Stimulated activated naive B cell treated with anti-CD40 and anti-IgM and Interleukin-4, amounts not matched to agents 10 μg/mL and 1 μg/mL and 100 μg/mL, for 72 hours (primary cell): ENCODE measurements at regions not wholly inside any gene's neighbourhood (a gene's known extent, or its start where the extent isn't known, plus 50 kb on each side); places are given as distances from the start of the nearest gene placed in this dataset.

Source experiments
- ATAC-seq, 2 donors: fragments of 150-1000 bp; cut with Tn5 transposase; replicated peaks; 2 replicates each; pipeline ENCODE4 v1.10.0; 2021; ENCODE audit warnings: moderate library complexity in 1 of 2
- DNase-seq: peaks from one replicate; pipeline ENCODE4 v3.0.0; 2021
- H3K27ac Mint-ChIP-seq: one replicate; pipeline ENCODE4 v1.8.0; 2022; ENCODE audit warnings: mild to moderate bottlenecking, mixed read lengths
- H3K27me3 Mint-ChIP-seq, 2 donors: one replicate each; pipeline ENCODE4 v1.8.0; 2022; ENCODE audit warnings: mixed read lengths in 2 of 2
- H3K36me3 Mint-ChIP-seq, 2 donors: one replicate each; pipeline ENCODE4 v1.8.0; 2022; ENCODE audit warnings: mixed read lengths in 2 of 2, mild to moderate bottlenecking in 1 of 2
- H3K4me1 Mint-ChIP-seq, 2 donors: one replicate each; pipeline ENCODE4 v1.8.0; 2022; ENCODE audit warnings: mixed read lengths in 2 of 2, mild to moderate bottlenecking in 1 of 2
- H3K4me3 Mint-ChIP-seq, 2 donors: one replicate each; pipeline ENCODE4 v1.8.0; 2022; ENCODE audit warnings: mild to moderate bottlenecking in 2 of 2, mixed read lengths in 2 of 2, moderate library complexity in 1 of 2
- H3K9me3 Mint-ChIP-seq, 2 donors: one replicate each; pipeline ENCODE4 v1.8.0; 2022; ENCODE audit warnings: mixed read lengths in 2 of 2, mild to moderate bottlenecking in 1 of 2

GRCh38 chr6:168834042-168834587 lies 393.1 kb downstream of the SMOC2 start:
- H3K9me3 Mint-ChIP-seq, result peaks cover under 1 to 2% of the 10 kb centered on the region in 2 donors
- peaks cover 1 to 4% of the 10 kb centered on the region in 2 donors for H3K36me3 Mint-ChIP-seq
- no peak overlapping the region for H3K27ac Mint-ChIP-seq
- peaks cover 0 to 5% of the 10 kb centered on the region in 2 donors for H3K27me3 Mint-ChIP-seq
- no peak overlapping the region for H3K4me3 Mint-ChIP-seq
- H3K4me1 Mint-ChIP-seq, result no peaks in the 10 kb centered on the region
- ATAC-seq (no peak), DNase-seq (no peak)

DNA sequence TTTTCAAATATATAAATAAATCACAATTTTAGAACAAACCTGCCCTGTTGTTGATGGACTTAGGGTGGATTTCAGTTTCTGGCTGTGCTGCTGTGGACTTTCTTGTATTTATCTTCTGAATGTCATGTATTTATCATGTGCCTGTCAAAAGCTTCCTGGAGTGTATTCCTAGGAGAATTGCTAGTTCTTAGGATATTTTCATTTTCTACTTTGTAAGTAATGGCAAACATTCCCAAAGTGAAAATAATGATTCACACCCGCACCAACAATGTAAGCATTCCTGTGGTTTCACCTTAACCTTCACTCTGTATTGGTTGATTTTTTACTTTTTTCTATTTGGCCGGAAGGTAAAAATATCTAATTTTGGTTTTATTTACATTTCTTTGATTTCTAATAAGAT lies 387.8 kb downstream of the SMOC2 start:
- Mint-ChIP-seq H3K4me3 (no peak overlapping the region), H3K27me3 (no peaks in the 10 kb centered on the region), H3K27ac (no peak overlapping the region), H3K9me3 (no peaks in the 10 kb centered on the region), H3K36me3 (no peaks in the 10 kb centered on the region), H3K4me1 (no peaks in the 10 kb centered on the region)
- ATAC-seq (no peak), DNase-seq (no peak)

GRCh38 chr6:168828035-168828434 lies 387.1 kb downstream of the SMOC2 start:
- H3K27ac Mint-ChIP-seq, result no peak overlapping the region
- H3K4me3 Mint-ChIP-seq, result no peak overlapping the region
- ATAC-seq (no peak), DNase-seq (no peak)
- H3K4me1 Mint-ChIP-seq, result no peaks in the 10 kb centered on the region
- no peaks in the 10 kb centered on the region for H3K27me3 Mint-ChIP-seq
- H3K9me3 Mint-ChIP-seq, result no peaks in the 10 kb centered on the region
- H3K36me3 Mint-ChIP-seq, result no peaks in the 10 kb centered on the region

DNA sequence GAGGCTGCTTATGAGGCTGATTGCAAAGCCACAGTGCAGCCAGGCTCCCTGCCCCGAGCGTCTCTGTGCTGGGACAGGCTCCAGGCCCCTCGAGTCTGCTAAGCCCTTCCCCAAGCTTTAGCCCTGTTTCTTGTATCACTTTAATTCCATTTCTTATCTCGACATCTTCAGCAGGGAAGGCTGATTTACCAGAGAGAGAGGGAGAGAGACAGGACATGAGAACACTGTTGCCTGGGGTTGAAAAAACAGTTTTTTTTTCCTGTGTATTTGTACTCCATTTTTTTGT lies 386.5 kb downstream of the SMOC2 start:
- no peaks in the 10 kb centered on the region for H3K4me1 Mint-ChIP-seq
- H3K36me3 Mint-ChIP-seq, result no peaks in the 10 kb centered on the region
- H3K4me3 Mint-ChIP-seq, result no peak overlapping the region
- no peaks in the 10 kb centered on the region for H3K9me3 Mint-ChIP-seq
- H3K27ac Mint-ChIP-seq, result no peak overlapping the region
- H3K27me3 Mint-ChIP-seq, result no peaks in the 10 kb centered on the region
- no peak for ATAC-seq
- DNase-seq, result no peak

DNA sequence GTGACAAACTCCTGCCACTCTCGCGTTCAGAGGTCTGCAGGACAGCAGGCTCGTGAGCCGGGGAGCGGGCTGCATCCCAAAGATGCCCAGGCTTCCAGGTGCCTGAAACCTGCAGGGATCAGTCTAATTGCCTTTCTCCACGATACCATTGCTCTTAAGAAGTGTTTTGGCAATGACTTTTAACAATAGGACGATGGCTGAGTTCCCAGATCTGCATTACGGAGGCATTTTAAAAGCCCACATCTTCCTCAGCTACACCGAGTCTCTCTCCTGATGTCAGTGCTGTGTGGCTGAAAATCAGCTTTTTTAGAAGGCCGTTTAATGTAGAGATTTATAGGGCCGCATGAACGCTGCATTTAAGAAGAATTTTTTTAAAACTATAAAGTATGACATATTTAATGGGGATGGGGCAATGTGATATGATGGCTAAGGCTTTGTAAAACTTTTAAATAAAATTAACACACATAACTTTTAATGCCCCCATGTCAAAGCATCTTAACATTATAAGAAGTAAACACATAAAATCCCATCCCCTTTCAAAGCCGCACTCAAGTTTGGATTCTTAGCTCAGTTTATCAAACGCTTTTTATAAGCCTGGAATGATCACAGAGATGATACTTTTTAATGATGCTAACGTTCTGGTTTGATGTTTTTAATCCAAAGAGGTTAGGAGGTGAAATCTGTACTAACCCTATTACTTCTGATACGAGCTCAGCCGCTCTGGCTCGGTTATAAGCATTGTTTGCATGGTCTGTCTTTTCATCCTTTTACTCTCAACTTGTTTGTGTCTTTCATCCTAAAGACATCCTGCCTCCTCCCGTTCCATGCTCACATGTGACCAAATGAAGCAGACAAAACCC lies 386.0 kb downstream of the SMOC2 start:
- H3K27ac Mint-ChIP-seq, result no peak overlapping the region
- H3K4me3 Mint-ChIP-seq, result no peak overlapping the region
- no peak for DNase-seq
- no peaks in the 10 kb centered on the region for H3K27me3 Mint-ChIP-seq
- no peaks in the 10 kb centered on the region for H3K9me3 Mint-ChIP-seq
- no peaks in the 10 kb centered on the region for H3K4me1 Mint-ChIP-seq
- no peak for ATAC-seq
- no peaks in the 10 kb centered on the region for H3K36me3 Mint-ChIP-seq

DNA sequence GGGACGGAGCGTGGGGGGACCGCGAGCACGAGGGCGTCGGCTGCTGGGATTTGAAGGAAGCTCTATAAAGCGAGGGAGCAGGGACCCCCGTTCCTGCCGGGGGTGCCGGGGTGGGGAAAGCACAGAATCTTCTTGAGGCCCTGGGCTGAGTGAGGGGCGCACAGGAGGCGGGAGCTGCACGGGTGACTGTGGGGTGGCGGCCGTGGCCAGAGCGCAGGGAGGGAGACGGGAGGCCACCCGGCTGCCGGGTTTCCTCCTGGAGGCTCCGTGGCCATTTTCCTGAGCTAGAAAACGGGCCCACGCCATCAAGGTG lies 385.1 kb downstream of the SMOC2 start:
- Mint-ChIP-seq H3K9me3 (no peaks in the 10 kb centered on the region), H3K27me3 (no peaks in the 10 kb centered on the region), H3K27ac (no peak overlapping the region), H3K4me1 (no peaks in the 10 kb centered on the region), H3K4me3 (no peak overlapping the region), H3K36me3 (no peaks in the 10 kb centered on the region)
- ATAC-seq (no peak), DNase-seq (no peak)

GRCh38 chr6:168825226-168826077 lies 384.5 kb downstream of the SMOC2 start:
- ATAC-seq (no peak), DNase-seq (no peak)
- Mint-ChIP-seq H3K9me3 (no peaks in the 10 kb centered on the region), H3K27ac (no peak overlapping the region), H3K4me3 (no peak overlapping the region), H3K36me3 (no peaks in the 10 kb centered on the region), H3K4me1 (no peaks in the 10 kb centered on the region), H3K27me3 (no peaks in the 10 kb centered on the region)

GRCh38 chr6:168823397-168824212 lies 382.6 kb downstream of the SMOC2 start:
- H3K27me3 Mint-ChIP-seq, result no peaks in the 10 kb centered on the region
- H3K36me3 Mint-ChIP-seq, result no peaks in the 10 kb centered on the region
- no peaks in the 10 kb centered on the region for H3K4me1 Mint-ChIP-seq
- H3K9me3 Mint-ChIP-seq, result peaks cover 0 to 2% of the 10 kb centered on the region in 2 donors
- no peak for DNase-seq
- no peak overlapping the region for H3K4me3 Mint-ChIP-seq
- H3K27ac Mint-ChIP-seq, result no peak overlapping the region
- ATAC-seq, result no peak

GRCh38 chr6:168822376-168822775 lies 381.4 kb downstream of the SMOC2 start:
- Mint-ChIP-seq H3K9me3 (peaks cover 0 to 4% of the 10 kb centered on the region in 2 donors), H3K4me3 (no peak overlapping the region), H3K4me1 (no peaks in the 10 kb centered on the region), H3K36me3 (no peaks in the 10 kb centered on the region), H3K27ac (no peak overlapping the region), H3K27me3 (no peaks in the 10 kb centered on the region)
- ATAC-seq, result no peak
- no peak for DNase-seq

DNA sequence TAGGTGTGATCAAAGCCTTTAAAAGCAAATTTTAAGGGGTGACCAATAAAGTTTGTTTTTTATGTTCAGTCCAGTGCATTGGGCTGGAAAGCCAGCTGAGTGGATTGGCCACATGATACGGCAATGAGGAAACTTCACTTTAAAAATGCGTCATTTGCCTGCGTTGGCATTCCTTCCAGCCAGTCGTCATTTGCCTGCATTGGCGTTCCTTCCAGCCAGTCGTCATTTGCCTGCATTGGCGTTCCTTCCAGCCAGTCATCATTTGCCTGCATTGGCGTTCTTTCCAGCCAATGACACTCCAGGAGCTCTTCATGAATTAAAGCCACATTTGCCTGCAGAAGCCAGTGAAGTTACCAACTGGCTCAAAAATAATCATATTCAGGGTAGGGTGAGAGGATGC lies 378.6 kb downstream of the SMOC2 start:
- Mint-ChIP-seq H3K9me3 (peaks cover 8% of the 10 kb centered on the region in 2 donors), H3K4me3 (no peak overlapping the region), H3K27me3 (peaks cover 0 to 5% of the 10 kb centered on the region in 2 donors), H3K4me1 (no peaks in the 10 kb centered on the region), H3K36me3 (no peaks in the 10 kb centered on the region), H3K27ac (no peak overlapping the region)
- DNase-seq (no peak), ATAC-seq (no peak)

GRCh38 chr6:168817558-168818159 lies 376.7 kb downstream of the SMOC2 start:
- H3K4me1 Mint-ChIP-seq, result no peaks in the 10 kb centered on the region
- H3K27ac Mint-ChIP-seq, result no peak overlapping the region

DNA sequence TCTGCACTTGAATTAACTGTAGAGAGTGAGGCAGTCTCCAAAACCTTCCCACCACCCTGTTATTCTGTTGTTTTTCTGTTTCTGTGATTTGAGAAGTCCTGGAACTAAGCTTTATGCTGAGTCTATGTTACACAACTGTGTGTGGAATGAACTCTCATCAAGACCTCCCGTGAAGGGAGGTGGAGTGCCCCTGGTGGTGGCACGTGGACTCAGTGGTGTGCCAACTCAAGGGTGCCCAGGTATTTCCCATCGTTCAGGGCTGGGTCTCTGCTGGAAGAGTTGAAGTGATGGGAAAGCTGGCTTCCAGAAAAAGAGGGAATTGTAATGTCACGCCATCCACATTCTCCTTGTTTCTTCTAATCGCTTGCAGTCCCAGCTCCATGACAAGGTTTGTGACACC lies 374.2 kb downstream of the SMOC2 start:
- DNase-seq (no peak), ATAC-seq (no peak)
- no peaks in the 10 kb centered on the region for H3K36me3 Mint-ChIP-seq
- no peak overlapping the region for H3K27ac Mint-ChIP-seq
- H3K4me3 Mint-ChIP-seq, result no peak overlapping the region
- peaks cover 7 to 8% of the 10 kb centered on the region in 2 donors for H3K9me3 Mint-ChIP-seq
- H3K4me1 Mint-ChIP-seq, result no peaks in the 10 kb centered on the region
- peaks cover 0 to 5% of the 10 kb centered on the region in 2 donors for H3K27me3 Mint-ChIP-seq

More at GRCh38 chr6:168817558-168818159, 376.7 kb downstream of the SMOC2 start:
- ATAC-seq, result no peak
- Mint-ChIP-seq H3K36me3 (no peaks in the 10 kb centered on the region), H3K27me3 (peaks cover 0 to 5% of the 10 kb centered on the region in 2 donors), H3K4me3 (no peak overlapping the region), H3K9me3 (peaks cover 8% of the 10 kb centered on the region in 2 donors)
- no peak for DNase-seq

- Mint-ChIP-seq H3K27ac (no peak overlapping the region), H3K36me3 (no peaks in the 10 kb centered on the region), H3K27me3 (peaks cover 0 to 4% of the 10 kb centered on the region in 2 donors), H3K4me1 (no peaks in the 10 kb centered on the region), H3K9me3 (peaks cover 4 to 5% of the 10 kb centered on the region in 2 donors), H3K4me3 (no peak overlapping the region)
- ATAC-seq, result no peak
- DNase-seq, result no peak
Observed at GRCh38 chr6:168808232-168808631, 367.2 kb downstream of the SMOC2 start.

GRCh38 chr6:168804331-168804730 lies 363.3 kb downstream of the SMOC2 start:
- H3K27me3 Mint-ChIP-seq, result peaks cover 0 to 5% of the 10 kb centered on the region in 2 donors
- no peak overlapping the region for H3K27ac Mint-ChIP-seq
- no peak for DNase-seq
- ATAC-seq, result no peak
- H3K36me3 Mint-ChIP-seq, result no peaks in the 10 kb centered on the region
- peaks cover 7 to 9% of the 10 kb centered on the region in 2 donors for H3K9me3 Mint-ChIP-seq
- H3K4me3 Mint-ChIP-seq, result no peak overlapping the region
- no peaks in the 10 kb centered on the region for H3K4me1 Mint-ChIP-seq
